H1 (cell line): ENCODE measurements at regions not wholly inside any gene's neighbourhood (a gene's known extent, or its start where the extent isn't known, plus 50 kb on each side); places are given as distances from the start of the nearest gene placed in this dataset.
"Not testable (repeated sequence)": the region's sequence is repeated elsewhere in the genome, so short reads cannot be mapped to it uniquely, and the experiment has no call there.

Experiments used
- CTCF ChIA-PET: fragments of 300-600 bp; sonication (Branson Sonifier 250); formaldehyde crosslinking; loops from one replicate; lab custom pipeline; 2021; ENCODE audit not compliant: partially characterized antibody; lab: Charles Lee
- POLR2A ChIA-PET: fragments of 300-600 bp; sonication (Branson Sonifier 250); formaldehyde crosslinking; loops from one replicate; lab custom pipeline; 2021; ENCODE audit warnings: inconsistent platforms; ENCODE audit not compliant: partially characterized antibody; lab: Charles Lee
- DNase-seq, 2 experiments: peaks; one replicate each; pipeline versions ENCODE4 v3.0.0 to v3.0.0-alpha.2; 2010 to 2022; ENCODE audit warnings: low spot score in 2 of 2, low read depth in 1 of 2, mixed read lengths in 1 of 2
- FAIRE-seq: peaks from 2 replicates; lab custom pipeline; 2011; peaks lifted over from hg19 to GRCh38; lab: Jason Lieb, UNC
- H2AFZ ChIP-seq: 2 replicates; pipeline ENCODE4 v1.8.1; 2012; ENCODE audit warnings: low read length, inconsistent platforms
- H2AK5ac ChIP-seq: 2 replicates; pipeline ENCODE4 v1.6.1; 2013; ENCODE audit warnings: low read depth, low read length
- H2BK120ac ChIP-seq: replicated peaks from 2 replicates; pipeline ENCODE3; 2013; ENCODE audit warnings: low read depth, low read length, inconsistent platforms
- H2BK12ac ChIP-seq: 2 replicates; pipeline ENCODE4 v1.6.1; 2013; ENCODE audit warnings: low read depth, low read length
- H2BK15ac ChIP-seq: 2 replicates; pipeline ENCODE4 v1.6.1; 2013; ENCODE audit warnings: low read length
- H2BK20ac ChIP-seq: 2 replicates; pipeline ENCODE4 v1.6.1; 2013; ENCODE audit warnings: low read length
- H2BK5ac ChIP-seq: 2 replicates; pipeline ENCODE4 v1.6.1; 2013; ENCODE audit warnings: low read depth, low read length
- H3K14ac ChIP-seq: 2 replicates; pipeline ENCODE4 v1.6.1; 2013; ENCODE audit warnings: inconsistent platforms; ENCODE audit not compliant: insufficient read length
- H3K18ac ChIP-seq: 2 replicates; pipeline ENCODE4 v1.6.1; 2013; ENCODE audit warnings: low read length; ENCODE audit errors: extremely low read depth
- H3K23ac ChIP-seq: 2 replicates; pipeline ENCODE4 v1.6.1; 2013; ENCODE audit warnings: inconsistent platforms; ENCODE audit not compliant: insufficient read length
- H3K23me2 ChIP-seq: 2 replicates; pipeline ENCODE4 v1.6.1; 2013; ENCODE audit warnings: low read depth, low read length
- H3K27ac ChIP-seq: 2 replicates; pipeline ENCODE4 v1.6.1; 2011; ENCODE audit warnings: low read depth, low read length, inconsistent platforms
- H3K27me3 ChIP-seq, 4 experiments: replicated peaks in 1 of 4; 1 replicate in 1 of 4; 2 replicates in 3 of 4; pipeline versions ENCODE4 v1.6.1 to v1.8.1; 2011 to 2013; ENCODE audit warnings: low read length in 3 of 4, mild to moderate bottlenecking in 3 of 4, inconsistent platforms in 2 of 4, mixed read lengths in 2 of 4, moderate library complexity in 1 of 4; ENCODE audit not compliant: control insufficient read depth in 3 of 4, insufficient read depth in 3 of 4; ENCODE audit errors: extremely low read depth in 1 of 4
- H3K36me3 ChIP-seq, 4 experiments: 2 replicates each; pipeline versions ENCODE4 v1.6.1 to v1.8.1; 2011 to 2013; ENCODE audit warnings: mild to moderate bottlenecking in 4 of 4, low read length in 3 of 4, moderate library complexity in 2 of 4, control low read depth in 1 of 4, inconsistent platforms in 1 of 4; ENCODE audit not compliant: insufficient read depth in 4 of 4, control insufficient read depth in 2 of 4
- H3K4ac ChIP-seq: replicated peaks from 2 replicates; pipeline ENCODE3; 2013; ENCODE audit warnings: low read length, low read depth, mixed read lengths, inconsistent platforms; ENCODE audit not compliant: insufficient read length
- H3K4me1 ChIP-seq, 4 experiments: replicated peaks in 1 of 4; 1 replicate in 1 of 4; 2 replicates in 3 of 4; pipeline versions ENCODE4 v1.6.1 to v1.8.1; 2011 to 2013; ENCODE audit warnings: low read length in 3 of 4, inconsistent platforms in 2 of 4, mixed read lengths in 1 of 4; ENCODE audit not compliant: insufficient read depth in 4 of 4, control insufficient read depth in 3 of 4
- H3K4me2 ChIP-seq, 2 experiments: 2 replicates each; pipeline versions ENCODE4 v1.6.1 to v1.8.1; 2011 to 2013; ENCODE audit warnings: low read depth in 2 of 2, low read length in 2 of 2, control low read depth in 1 of 2, inconsistent platforms in 1 of 2, mild to moderate bottlenecking in 1 of 2; ENCODE audit not compliant: insufficient read depth in 1 of 2
- H3K4me3 ChIP-seq, 4 experiments: fragments of 200-600, 300-600 bp in 1 of 4; sonication (generic), shearing (Covaris generic), sonication (Bioruptor Twin) in 1 of 4; 2 replicates each; pipeline versions ENCODE4 v1.5.1 to v1.8.1; 2011 to 2016; ENCODE audit warnings: low read length in 4 of 4, low read depth in 3 of 4, control low read depth in 2 of 4, inconsistent platforms in 2 of 4, mild to moderate bottlenecking in 2 of 4, mixed read lengths in 1 of 4, moderate library complexity in 1 of 4; ENCODE audit not compliant: insufficient read depth in 2 of 4; ENCODE audit errors: extremely low read depth in 1 of 4
- H3K56ac ChIP-seq: replicated peaks from 2 replicates; pipeline ENCODE3; 2013; ENCODE audit warnings: low read depth, mild to moderate bottlenecking, mixed read lengths, low read length, inconsistent platforms; ENCODE audit not compliant: insufficient read length
- H3K79me1 ChIP-seq: 2 replicates; pipeline ENCODE4 v1.6.1; 2013; ENCODE audit warnings: low read depth, low read length, control low read depth
- H3K79me2 ChIP-seq, 2 experiments: 2 replicates each; pipeline versions ENCODE4 v1.6.1 to v1.8.1; 2012 to 2013; ENCODE audit warnings: low read length in 2 of 2, mild to moderate bottlenecking in 2 of 2, inconsistent platforms in 1 of 2; ENCODE audit not compliant: insufficient read depth in 2 of 2, control insufficient read depth in 1 of 2
- H3K9ac ChIP-seq, 4 experiments: replicated peaks in 1 of 4; 1 replicate in 1 of 4; 2 replicates in 3 of 4; pipeline versions ENCODE4 v1.6.1 to v1.8.1; 2011 to 2013; ENCODE audit warnings: low read depth in 3 of 4, low read length in 3 of 4, control low read depth in 2 of 4, mild to moderate bottlenecking in 2 of 4, moderate library complexity in 2 of 4, inconsistent platforms in 1 of 4; ENCODE audit errors: extremely low read depth in 1 of 4
- H3K9me3 ChIP-seq, 2 experiments: 2 replicates each; pipeline versions ENCODE4 v1.6.1 to v1.8.1; 2012 to 2013; ENCODE audit warnings: mild to moderate bottlenecking in 2 of 2, moderate library complexity in 2 of 2, control low read depth in 1 of 2, inconsistent platforms in 1 of 2, low read depth in 1 of 2, low read length in 1 of 2, mixed read lengths in 1 of 2; ENCODE audit not compliant: insufficient read depth in 2 of 2
- H4K20me1 ChIP-seq, 2 experiments: replicated peaks in 1 of 2; 2 replicates each; pipeline versions ENCODE3 to v1.8.1; 2011 to 2013; ENCODE audit warnings: inconsistent platforms in 2 of 2, low read length in 2 of 2, mild to moderate bottlenecking in 1 of 2; ENCODE audit not compliant: insufficient read depth in 2 of 2, control insufficient read depth in 1 of 2
- H4K5ac ChIP-seq: 2 replicates; pipeline ENCODE4 v1.6.1; 2013; ENCODE audit warnings: low read length, low read depth, mixed read lengths, inconsistent platforms; ENCODE audit not compliant: insufficient read length
- H4K8ac ChIP-seq: 2 replicates; pipeline ENCODE4 v1.8.0; 2013; ENCODE audit warnings: mild to moderate bottlenecking, moderate library complexity, low read length, inconsistent platforms; ENCODE audit not compliant: insufficient read depth; ENCODE audit errors: extremely low read depth
- H4K91ac ChIP-seq: replicated peaks from 2 replicates; pipeline ENCODE3; 2013; ENCODE audit warnings: low read length, mixed read lengths, inconsistent platforms; ENCODE audit not compliant: insufficient read length
- WGBS, 2 experiments: shearing (Covaris generic) in 1 of 2; methylation state at CpG; one replicate each; pipeline versions ENCODE4 v1.1.6 to v1.1.7; 2013 to 2015; ENCODE audit warnings: low lambda C conversion rate in 2 of 2, mixed read lengths in 2 of 2, inconsistent platforms in 1 of 2, low coverage in 1 of 2, missing lambda C conversion rate in 1 of 2; ENCODE audit not compliant: insufficient replicate concordance in 2 of 2, insufficient coverage in 1 of 2, insufficient read length in 1 of 2; ENCODE audit errors: extremely low coverage in 1 of 2, missing lambda C conversion rate in 1 of 2; 5-methylcytosine and 5-hydroxymethylcytosine counted together

DNA sequence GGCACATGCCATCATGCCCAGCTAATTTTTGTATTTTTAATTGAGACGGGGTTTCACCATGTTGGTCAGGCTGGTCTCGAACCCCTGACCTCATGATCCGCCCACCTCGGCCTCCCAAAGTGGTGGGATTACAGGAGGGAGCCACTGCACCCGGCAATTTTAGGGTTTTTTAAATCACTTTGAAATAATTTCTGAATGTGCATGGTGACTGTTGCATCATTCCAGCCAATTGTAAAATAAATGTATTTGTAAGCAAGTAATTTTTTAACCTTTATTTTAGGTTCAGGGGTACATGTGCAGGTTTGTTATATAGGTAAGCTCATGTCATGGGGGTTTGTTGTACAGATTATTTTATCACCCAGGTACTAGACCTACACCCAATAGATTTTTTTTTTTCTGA is 56.0 kb upstream of the LMO2 start:
- H2BK120ac ChIP-seq, H3K18ac ChIP-seq, H3K27me3 ChIP-seq, H3K23me2 ChIP-seq, H2BK20ac ChIP-seq, H4K20me1 ChIP-seq, DNase-seq, H3K79me1 ChIP-seq, H3K23ac ChIP-seq, H2BK5ac ChIP-seq, H3K79me2 ChIP-seq, H4K5ac ChIP-seq, H4K91ac ChIP-seq, H3K27ac ChIP-seq, H3K9ac ChIP-seq, H3K4me1 ChIP-seq, H2BK12ac ChIP-seq, H3K14ac ChIP-seq, H3K56ac ChIP-seq, H3K36me3 ChIP-seq, H2BK15ac ChIP-seq, H3K4ac ChIP-seq, H3K4me3 ChIP-seq, H3K9me3 ChIP-seq, FAIRE-seq, H2AK5ac ChIP-seq, H2AFZ ChIP-seq, H3K4me2 ChIP-seq, H4K8ac ChIP-seq, POLR2A ChIA-PET: not testable (repeated sequence)
- WGBS, 2 experiments: 87% methylated on average over 5 of the region's 5 CpGs; no CpG with 5 or more reads in 1 of the 2 experiments
- CTCF ChIA-PET: interaction anchor here (1.7 kb wide), 1 partner anchor 23 kb away, joined by 6 read pairs; no protein-coding TSS in a partner anchor
